GM21367 (cell line): ENCODE measurements at regions not wholly inside any gene's neighbourhood (a gene's known extent, or its start where the extent isn't known, plus 50 kb on each side); places are given as distances from the start of the nearest gene placed in this dataset.

Experiments used
- ATAC-seq: cut with Tn5 transposase; IDR thresholded peaks from one replicate; pipeline ENCODE4 v1.9.1; 2021; ENCODE audit not compliant: unreplicated experiment

DNA sequence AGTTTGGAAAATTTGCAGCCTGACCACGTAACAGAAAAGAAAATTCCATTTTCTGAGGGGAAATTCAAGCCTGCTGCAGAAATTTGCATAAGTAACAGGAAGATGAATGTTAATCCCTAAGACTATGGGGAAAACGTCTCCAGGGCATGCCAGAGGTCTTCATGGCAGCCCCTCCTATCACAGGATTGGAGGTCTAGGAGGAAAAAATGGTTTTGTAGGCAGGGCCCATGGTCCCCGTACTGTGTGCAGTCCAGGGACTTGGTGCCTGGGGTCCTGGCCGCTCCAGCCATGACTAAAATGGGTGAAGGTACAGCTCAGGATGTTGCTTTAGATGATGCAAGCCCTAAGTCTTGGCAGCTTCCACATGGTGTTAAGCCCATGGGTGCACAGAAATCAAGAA, 437.3 kb upstream of the SEMA3A start:
- no peak for ATAC-seq

DNA sequence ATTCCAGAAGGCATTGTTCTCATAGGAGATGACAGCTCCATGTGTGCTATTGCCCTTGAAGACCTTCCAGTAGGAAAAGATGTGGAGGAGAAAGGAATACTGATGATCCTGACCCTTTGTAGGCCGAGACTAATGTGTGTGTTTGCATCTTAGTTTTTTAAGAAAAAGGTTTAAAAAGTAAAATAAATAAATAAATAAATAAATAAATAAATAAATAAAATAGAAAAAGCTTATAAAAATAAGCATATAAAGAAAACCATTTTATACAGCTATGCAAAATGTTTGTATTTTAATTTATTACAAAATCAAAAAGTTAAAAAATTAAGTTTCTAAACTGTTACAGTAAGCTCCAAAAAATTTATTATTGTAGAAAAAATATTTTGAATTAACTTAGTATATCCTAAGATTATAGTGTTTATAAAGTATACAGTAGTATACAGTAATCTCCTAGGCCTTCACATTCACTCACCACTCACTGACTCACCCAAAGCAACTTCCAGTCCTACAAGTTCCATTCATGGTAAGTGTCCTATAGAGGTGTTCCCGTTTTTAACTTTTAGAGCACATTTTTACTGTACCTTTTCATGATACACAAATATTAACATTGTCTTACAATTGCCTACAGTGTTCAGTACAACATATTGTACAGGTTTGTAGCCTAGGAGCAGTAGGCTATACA, 435.2 kb upstream of the SEMA3A start:
- ATAC-seq: no peak

DNA sequence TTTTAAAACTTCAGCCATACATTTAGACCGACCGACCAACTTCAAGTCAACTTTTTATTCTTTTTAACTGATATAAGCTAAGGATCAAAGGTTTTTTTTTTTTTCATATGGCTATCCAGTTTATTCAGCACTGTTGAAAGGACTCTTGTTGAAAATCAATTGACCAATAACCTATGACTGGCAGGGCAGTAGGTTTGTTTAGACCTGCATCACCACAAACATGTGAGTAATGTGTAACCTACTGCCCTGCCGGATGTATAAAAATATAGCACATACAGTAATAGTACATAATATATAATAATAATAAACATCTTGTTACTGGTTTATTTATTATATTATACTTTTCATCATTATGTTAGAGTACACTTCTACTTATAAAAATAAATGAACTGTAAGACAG, 434.6 kb upstream of the SEMA3A start:
- ATAC-seq: no peak

DNA sequence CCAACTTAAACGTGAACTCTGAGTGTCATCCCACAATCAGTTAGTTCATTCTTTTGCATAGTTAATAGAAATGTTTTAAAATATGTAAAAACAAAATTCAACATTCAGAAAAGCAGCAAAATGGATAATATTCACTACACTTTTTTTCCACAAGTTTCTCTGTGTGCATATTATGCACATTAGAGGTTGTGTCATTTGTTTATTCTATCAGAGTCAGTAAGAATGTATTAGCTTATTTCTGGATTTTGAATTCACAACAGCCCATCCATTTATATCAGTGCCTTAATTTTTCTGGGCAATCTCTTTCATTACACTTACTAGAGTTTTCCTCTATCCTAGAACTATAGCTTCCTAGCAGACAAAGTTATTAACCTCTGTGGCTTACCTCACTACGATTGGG, 432.7 kb upstream of the SEMA3A start:
- no peak for ATAC-seq

DNA sequence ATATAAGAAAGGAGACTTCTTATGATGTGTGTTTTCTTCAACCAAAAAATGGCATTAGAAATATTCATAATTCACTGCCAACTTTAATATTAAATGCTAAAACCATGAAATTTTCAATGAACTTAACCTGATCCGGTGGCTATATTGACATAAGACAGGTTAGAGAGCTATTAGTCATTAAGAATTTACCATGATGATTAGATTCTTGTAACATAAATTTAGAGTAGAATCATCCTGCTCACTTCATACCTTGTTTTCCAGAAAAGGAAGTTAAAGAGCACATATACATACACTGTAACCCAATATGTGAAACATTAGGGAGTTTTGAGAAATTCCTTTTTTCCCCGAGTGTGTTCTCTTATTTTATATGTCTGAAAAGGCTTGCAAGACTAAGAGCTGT, 430.3 kb upstream of the SEMA3A start:
- ATAC-seq: no peak

DNA sequence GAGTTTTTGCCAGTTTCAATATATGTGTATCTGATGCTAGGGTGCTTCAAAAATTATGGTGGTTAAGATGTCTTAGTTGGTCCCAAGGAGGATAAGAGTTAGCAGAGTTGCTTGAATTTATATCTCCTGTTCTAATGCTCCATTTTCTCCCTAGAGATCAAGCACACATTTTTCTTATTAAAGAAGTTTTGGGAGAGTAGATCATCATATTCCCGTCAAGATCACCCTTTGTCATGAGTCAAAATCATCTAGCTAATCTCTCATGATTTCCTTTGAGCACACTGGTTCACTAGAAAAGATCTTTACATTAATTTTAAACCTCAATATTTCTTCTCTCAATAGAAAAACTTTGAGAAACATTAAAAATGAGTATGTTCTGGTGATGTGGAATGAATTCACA, 429.9 kb upstream of the SEMA3A start:
- ATAC-seq: no peak

DNA sequence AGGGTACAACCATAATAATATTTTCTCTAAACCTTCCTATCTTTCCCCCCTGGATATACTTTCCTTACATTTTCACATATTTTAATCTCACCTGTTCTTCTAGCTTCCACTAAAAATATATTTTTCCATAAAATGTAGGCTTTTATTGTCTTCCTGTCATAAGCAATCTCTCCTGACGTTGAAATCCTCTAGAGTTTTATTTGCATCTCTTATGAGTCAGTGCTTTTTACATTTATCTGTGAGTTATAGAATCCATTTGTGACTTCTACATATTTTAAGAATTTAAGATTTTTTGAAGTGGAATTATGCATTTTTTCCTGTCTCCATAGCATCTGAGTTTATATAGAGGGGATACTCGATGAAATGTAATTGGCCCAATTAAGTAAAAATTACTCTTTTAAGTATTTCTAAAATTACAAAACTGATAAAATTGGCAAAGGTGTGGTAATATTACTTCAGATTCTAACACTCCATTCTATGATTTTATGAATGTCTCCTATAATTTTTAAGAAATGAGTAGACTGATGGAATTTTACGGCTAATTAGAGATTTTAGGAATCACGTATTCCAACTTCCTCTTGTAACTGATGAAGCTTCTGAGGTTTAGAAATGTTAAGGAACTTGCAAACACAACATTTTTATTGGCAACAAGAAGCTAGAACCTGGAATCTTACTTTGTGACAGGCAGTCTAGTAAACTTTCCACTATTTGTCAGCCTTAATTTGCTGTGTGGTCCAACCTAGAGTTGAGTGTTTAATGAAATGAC, 422.9 kb upstream of the SEMA3A start:
- no peak for ATAC-seq

DNA sequence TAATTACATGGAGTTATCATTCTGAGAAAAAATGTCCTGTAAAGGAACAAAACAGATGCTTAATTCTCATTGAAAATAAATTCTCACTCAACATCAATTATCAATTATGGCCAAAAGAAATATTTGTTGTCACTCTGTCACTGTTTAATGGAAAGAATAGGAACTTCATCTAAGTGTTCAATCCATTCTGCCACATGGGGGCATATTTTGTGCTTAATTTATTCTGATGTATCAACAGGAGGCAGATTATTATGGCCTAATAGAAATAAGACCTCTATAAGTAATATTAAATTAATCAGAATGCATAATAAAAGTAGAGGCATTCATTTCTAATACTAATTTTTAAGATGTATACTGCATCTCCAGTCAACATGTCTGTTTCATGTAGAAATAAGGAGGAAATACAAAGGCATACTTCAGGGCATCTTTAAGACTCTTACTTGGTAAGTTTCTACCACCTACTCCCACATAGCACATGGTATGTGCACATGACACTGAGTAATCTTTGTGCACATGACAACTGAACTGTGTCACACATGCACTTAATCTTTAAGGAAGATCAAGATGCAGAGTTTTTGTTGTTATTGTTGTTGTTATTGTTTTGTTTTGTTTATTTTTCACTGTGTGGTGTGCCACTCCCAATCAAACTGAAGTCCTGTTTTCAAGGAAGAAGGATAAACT, 420.4 kb upstream of the SEMA3A start:
- ATAC-seq: no peak

DNA sequence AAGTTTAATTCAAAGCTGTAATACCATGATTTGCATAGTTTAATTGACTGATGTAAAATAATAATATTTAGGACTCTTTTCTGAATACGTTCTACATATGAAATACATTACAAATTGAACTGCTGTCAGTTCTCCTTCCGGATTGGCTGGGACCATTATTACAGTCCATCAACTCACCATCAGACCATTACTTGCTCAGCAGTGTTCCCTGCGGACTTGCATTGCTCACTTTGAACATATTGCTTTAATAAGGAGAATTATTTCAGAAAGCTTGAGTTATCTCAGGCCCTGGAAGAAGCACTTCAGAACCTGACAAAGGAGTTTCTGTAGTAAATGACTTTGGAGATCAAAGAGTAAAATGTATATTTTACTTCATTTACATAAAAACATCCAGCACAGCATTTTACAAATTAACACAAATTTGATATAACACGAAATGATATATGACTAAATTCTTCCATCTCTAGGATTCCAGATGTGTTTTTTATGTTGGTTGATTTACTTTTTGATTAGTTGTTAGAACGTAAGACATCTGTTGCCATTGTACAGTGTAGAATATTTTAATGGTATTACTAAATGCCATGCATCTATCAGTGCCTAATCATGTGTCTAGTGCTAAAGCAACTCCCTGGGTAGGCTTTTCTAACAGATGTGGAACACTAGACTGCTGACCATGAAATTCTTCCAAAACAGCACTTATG, 418.5 kb upstream of the SEMA3A start:
- no peak for ATAC-seq

DNA sequence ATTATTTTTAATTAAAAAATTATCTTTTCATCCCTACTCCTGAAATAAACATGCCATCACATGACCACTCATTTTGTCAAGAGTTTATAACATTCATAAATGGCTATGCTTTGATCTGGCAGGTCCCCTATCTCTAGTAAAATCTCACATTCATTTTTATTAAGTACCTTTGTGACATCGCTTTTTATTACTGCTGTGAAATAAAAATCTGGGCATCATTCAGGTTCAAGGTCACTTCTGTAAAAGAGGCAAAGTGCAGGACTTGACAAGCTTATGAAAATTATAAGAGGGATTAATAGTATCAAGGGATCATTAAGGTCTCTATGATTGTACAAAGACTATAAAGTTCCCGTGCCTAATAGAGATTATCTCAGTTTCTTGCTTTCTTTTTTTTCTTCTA, 416.8 kb upstream of the SEMA3A start:
- no peak for ATAC-seq

DNA sequence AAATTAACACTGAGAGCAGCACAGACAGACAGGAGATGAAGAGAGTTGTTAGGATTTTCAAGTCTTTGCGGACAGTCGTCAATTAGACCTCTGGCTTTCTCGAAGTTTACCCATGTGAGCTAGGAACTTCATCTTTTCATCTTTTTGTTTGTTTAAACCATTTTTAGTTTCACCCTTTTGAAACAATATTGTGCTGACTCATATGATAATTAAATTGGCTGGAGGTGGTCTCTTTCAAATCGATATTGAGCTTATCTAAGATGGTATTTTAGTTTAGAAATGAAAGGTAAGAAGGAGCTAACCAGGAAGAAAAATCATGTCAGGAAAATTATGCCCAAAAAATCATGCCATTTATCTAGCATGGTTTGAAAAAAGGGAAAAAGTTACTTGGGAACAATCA, 415.8 kb upstream of the SEMA3A start:
- no peak for ATAC-seq

DNA sequence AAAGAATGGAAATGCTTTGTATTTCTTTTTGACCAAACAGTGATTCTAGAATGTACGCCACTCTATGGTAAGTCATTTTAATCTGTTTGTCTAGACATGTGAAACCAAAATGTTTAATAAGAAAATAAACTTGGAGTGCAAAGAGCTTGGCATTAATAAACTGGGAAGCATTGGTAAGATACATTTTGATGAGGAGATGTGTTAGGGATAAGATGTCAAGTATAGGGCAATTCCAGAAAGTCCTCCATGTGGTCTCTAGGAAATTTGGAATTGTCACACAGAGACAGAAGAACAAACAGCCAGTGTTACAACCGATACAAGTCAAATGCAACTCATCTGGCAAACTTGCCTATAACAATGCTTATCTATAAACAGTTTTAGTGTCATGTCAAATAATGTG, 410.7 kb upstream of the SEMA3A start:
- no peak for ATAC-seq

DNA sequence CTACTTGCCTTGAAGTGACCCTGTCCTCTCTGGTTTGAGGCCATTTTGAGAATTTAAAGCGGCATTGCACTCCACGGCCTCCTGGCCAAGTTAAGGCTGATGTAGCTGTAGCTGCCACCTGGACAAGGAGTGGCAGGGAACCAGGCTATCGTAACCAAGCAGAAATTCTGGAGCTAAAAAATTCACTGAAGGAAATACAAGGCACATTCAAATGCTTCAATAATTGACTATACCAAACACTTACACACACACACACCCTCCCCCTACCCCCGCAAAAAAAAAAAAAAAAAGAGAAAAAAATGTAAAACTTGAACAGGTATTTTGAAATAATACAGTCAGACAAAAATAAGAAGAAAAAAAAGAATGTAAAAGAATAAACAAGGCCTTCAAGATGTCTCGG, 409.0 kb upstream of the SEMA3A start:
- no peak for ATAC-seq

DNA sequence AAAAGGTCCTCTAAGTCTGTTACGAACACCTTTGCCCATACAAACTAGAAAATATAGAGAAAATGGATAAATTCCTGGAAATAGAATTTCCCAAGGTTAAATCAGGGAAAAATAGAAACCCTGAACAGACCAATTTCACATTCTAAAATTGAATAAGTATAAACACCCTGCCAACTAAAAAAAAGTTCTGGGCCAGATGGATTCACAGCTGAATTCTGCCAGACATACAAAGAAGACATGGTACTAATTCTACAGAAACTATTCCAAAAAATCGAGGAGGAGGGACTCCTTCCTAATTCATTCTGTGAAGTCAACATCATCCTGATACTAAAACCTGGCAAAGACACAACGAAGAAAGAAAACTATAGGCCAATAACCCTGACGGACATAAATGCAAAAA, 400.4 kb upstream of the SEMA3A start:
- ATAC-seq: no peak

DNA sequence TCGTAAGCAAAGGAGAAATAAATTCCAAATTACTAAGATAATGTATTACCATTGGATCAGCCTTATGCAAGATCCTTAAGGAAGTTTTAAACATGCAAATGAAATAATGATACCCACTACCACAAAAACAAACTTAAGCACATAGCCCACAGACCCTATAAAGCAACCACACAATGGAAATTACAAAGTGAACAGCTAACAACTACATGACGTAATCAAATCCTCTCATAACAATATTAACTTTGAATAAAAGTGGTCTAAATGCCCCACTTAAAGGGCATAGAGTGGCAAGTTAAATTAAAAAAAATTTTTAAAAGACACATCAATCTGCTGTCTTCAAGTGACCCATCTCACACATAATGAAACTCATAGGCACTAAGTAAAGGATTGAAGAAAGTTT, 397.3 kb upstream of the SEMA3A start:
- ATAC-seq: no peak

DNA sequence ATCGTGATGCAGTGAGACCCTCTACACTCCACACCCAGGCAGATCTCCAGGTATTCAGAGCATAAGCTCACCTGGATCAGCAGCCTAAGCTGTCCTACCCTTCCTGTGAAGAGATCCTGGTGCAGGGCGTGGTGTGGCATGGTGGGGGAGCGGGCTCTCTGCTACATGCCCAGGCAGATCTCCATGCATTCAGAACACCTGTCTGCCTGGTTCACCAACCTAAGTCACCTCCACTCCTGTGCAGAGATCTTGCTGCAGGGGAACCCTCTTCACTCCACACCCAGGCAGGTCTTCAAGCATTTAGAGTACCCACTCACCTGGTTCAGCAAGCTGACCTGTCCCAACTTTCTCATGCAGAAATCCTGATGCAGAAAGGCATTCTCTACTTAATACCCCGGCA, 394.4 kb upstream of the SEMA3A start:
- no peak for ATAC-seq

DNA sequence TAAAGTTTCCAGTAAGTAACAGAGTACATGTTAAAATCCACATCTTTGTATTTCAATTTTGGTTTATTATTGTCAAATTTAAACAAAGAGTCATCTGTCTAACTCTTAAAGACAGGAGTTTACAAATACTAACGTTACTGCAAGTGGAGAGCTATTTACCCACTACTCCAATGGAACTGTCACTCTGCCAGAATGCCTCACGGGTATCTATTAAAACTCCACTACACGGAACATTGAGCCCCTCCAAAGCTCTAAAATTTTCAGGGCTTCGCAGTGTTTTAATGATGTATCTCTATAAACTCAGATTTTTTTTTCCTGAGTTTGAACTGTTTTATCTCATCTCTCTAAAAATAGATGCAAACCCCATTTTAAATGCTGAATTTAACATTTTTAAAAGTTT, 388.7 kb upstream of the SEMA3A start:
- ATAC-seq: no peak

DNA sequence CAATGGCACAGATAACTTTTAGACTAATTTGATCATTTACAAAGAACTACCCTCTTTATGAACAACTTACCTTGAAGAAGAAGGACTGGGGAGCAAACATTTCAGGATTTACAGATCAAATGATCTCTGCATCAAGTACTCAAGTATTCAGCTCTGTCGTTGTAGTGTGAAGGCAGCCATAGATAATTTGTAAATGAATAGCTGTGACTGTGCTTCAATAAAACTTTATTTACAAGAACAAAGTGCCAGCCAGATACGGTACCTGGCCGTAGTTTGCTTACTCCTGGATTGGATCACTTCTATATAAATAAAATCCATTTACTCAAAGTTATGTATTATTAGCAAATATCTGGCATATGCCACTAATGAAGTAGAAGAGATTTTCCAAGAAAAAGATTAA, 388.2 kb upstream of the SEMA3A start:
- no peak for ATAC-seq

DNA sequence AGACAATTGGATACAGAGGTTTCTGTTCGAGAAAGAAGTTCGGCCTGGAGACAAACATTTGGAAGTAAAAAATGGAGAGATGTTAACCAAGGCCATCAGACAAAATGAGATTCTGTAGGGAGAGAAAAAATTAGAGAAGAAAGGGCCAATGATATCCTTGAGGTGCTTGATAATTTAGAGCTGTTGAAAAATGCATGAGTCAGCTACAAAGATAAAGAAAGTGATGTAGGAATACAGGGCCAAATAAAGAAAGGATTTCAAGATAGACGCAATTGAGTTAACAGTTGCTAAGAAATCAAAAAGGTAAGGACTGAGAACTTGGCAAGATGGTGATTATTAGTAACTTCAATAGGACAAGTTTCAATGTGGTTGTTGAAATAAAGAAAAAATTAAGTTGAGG, 384.2 kb upstream of the SEMA3A start:
- ATAC-seq: no peak

DNA sequence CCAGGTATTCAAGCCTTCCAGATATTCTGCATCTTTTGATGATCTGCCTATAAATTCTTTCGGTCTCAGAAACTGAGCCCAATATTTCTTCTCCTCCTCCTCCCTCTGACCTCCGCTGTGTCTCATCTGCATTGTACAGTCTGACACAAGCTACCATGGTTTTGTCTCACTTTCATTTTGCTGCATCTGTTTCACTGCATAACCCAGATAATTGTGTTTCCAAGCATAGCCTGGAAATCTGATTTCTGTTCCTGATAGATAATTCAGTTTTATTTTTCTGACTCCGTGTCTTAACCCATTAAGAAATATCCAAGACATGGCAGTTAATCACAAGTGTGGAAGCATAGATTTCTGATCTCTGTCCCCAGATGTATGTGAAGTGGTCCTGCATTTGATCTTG, 374.2 kb upstream of the SEMA3A start:
- no peak for ATAC-seq

DNA sequence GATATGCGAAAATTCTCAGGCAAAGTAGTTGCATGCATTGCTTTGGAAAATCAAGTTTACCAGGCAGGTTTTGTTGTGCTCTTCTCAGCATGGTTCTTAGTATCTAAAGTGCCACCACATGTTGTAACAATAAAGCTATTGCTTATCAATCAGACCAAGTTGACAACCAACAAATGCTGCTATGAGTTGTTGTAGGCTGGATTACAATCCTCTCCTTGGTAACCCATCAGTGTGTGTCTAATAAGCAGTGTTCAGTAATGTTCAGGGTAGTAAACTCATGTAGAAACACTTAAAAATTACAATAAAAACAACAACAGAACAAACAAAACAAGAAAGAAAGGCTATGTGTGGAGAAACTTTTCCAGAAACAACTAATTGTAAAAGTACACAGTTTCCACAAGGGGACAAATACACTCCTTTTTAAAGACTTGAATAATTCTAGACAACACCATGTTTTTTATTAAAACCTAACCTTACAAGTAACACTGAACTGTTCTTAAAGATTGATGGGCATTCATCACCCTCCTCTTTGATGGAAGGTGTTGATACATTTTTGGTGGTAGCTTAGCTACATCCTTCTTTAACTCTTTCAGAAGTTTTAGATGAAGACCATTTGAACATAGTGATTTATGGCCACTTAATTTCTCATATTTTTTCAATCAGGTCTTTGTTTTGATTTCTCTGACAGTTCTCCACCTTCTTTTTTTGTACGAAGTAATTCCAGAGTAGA, 370.9 kb upstream of the SEMA3A start:
- no peak for ATAC-seq
